Stomach (tissue), 8 donors: ENCODE measurements at regions not wholly inside any gene's neighbourhood (a gene's known extent, or its start where the extent isn't known, plus 50 kb on each side); places are given as distances from the start of the nearest gene placed in this dataset.

ENCODE experiments used
- DNase-seq, 2 donors: peaks; one replicate each; pipeline versions ENCODE4 v3.0.0 to v3.0.0-alpha.2; 2013 to 2019
- H3K27ac ChIP-seq, 5 donors: fragments of 200-600 bp in 4 of 5; sonication (generic) in 4 of 5; one replicate each; pipeline ENCODE4 v1.5.1; 2013 to 2019; ENCODE audit warnings: mild to moderate bottlenecking in 1 of 5, moderate library complexity in 1 of 5
- H3K27me3 ChIP-seq, 3 donors: fragments of 200-600 bp; sonication (generic); one replicate each; pipeline ENCODE4 v1.5.1; 2017 to 2019; ENCODE audit warnings: mixed run types in 1 of 3
- H3K36me3 ChIP-seq, 4 donors: fragments of 200-600 bp; sonication (generic); 1 replicate in 3 of 4; 2 replicates in 1 of 4; pipeline ENCODE4 v1.5.1; 2016 to 2019
- H3K4me1 ChIP-seq, 4 donors: fragments of 200-600 bp; sonication (generic); one replicate each; pipeline ENCODE4 v1.5.1; 2016 to 2019
- H3K4me3 ChIP-seq, 4 donors: fragments of 200-600 bp; sonication (generic) in 3 of 4; one replicate each; pipeline ENCODE4 v1.5.1; 2016 to 2019; ENCODE audit warnings: mild to moderate bottlenecking in 1 of 4
- H3K9me3 ChIP-seq, 4 donors: fragments of 200-600 bp; sonication (generic); one replicate each; pipeline ENCODE4 v1.5.1; 2016 to 2019
- EP300 ChIP-seq: sonication (generic); formaldehyde crosslinking; IDR thresholded peaks from one replicate; pipeline ENCODE4 v1.6.1; 2017; ENCODE audit warnings: antibody characterized with exemption
- POLR2A ChIP-seq, 4 donors: fragments of 450-650 bp; IDR thresholded peaks; one replicate each; pipeline ENCODE4 v1.6.1; 2016; ENCODE audit warnings: antibody characterized with exemption in 4 of 4, control low read depth in 2 of 4, mild to moderate bottlenecking in 1 of 4, moderate library complexity in 1 of 4
- POLR2AphosphoS5 ChIP-seq, 3 donors: sonication (generic); formaldehyde crosslinking; IDR thresholded peaks; one replicate each; pipeline ENCODE4 v1.6.1; 2016; ENCODE audit warnings: antibody characterized with exemption in 3 of 3
- WGBS, 5 donors: extraction: QIAGEN DNeasy Blood & Tissue Kit in 3 of 5; methylation state at CpG; one replicate each; pipeline versions ENCODE4 v1.1.5 to v1.1.7; 2013 to 2018; 5-methylcytosine and 5-hydroxymethylcytosine counted together
- intact Hi-C: fragments of 100-400 bp; cut with DNase I; formaldehyde crosslinking; loops from one replicate; pipeline ENCODE4 v1.15.1; 2023; ENCODE audit warnings: low total_unique reads
- TF ChIP-seq, protein P1 (sequence below), 7 experiments: fragments of 450-650 bp in 4 of 7; fragments of 200-600 bp in 3 of 7; sonication (generic) in 3 of 7; IDR thresholded peaks; one replicate each; pipeline ENCODE4 v1.5.1; 2016 to 2019; ENCODE audit warnings: antibody characterized with exemption in 7 of 7, control low read depth in 2 of 7, mild to moderate bottlenecking in 1 of 7
- donor health status: healthy with polysubstance abuse.
- donor health status: Bipolar disorder and iron deficiency.
- donor health status: healthy.

DNA sequence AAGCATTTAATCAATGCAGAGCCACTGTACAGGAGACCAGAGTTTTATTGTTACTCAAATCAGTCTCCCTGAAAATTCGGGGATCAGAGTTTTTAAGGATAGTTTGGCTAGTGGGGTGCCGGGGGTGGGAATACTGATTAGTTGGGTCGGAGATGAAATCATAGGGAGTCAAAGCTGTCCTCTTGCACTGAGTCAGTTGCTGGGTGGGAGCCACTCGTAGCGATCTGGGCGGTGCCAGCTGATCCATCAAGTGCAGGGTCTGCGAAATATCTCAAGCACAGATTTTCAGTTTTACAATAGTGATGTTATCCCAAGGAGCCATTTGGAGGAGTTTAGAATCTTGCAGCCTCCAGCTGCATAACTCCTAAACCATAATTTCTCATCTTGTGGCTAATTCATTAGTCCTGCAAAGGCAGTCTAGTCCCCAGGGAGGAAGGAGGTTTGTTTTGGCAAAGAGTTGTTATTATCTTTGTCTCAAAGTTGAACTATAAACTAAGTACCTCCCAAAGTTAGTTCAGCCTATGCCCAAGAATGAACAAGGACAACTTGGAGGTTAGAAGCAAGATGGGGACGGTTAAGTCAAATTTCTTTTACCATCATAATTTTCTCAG lies 169.4 kb upstream of the PLEKHG7 start:
- no peaks in the 10 kb centered on the region for H3K27me3 ChIP-seq
- TF ChIP-seq POLR2A (IDR thresholded peaks at IDR 0.05) (no peak), EP300 (no peak), POLR2AphosphoS5 (IDR thresholded peaks at IDR 0.05) (no peak)
- TF ChIP-seq, protein P1, sequence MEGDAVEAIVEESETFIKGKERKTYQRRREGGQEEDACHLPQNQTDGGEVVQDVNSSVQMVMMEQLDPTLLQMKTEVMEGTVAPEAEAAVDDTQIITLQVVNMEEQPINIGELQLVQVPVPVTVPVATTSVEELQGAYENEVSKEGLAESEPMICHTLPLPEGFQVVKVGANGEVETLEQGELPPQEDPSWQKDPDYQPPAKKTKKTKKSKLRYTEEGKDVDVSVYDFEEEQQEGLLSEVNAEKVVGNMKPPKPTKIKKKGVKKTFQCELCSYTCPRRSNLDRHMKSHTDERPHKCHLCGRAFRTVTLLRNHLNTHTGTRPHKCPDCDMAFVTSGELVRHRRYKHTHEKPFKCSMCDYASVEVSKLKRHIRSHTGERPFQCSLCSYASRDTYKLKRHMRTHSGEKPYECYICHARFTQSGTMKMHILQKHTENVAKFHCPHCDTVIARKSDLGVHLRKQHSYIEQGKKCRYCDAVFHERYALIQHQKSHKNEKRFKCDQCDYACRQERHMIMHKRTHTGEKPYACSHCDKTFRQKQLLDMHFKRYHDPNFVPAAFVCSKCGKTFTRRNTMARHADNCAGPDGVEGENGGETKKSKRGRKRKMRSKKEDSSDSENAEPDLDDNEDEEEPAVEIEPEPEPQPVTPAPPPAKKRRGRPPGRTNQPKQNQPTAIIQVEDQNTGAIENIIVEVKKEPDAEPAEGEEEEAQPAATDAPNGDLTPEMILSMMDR (IDR thresholded peaks at IDR 0.05), result no peak
- WGBS, 5 donors, result 82 to 92% (median 89%) methylated on average over 8 of the region's 8 CpGs
- H3K4me3 ChIP-seq, result no peak overlapping the region
- DNase-seq, result no peak
- no peak overlapping the region for H3K27ac ChIP-seq
- intact Hi-C loops, result no loop called here
- peaks cover 0 to 7% (median under 1%) of the 10 kb centered on the region in 4 donors for H3K4me1 ChIP-seq
- no peaks in the 10 kb centered on the region for H3K9me3 ChIP-seq
- no peaks in the 10 kb centered on the region for H3K36me3 ChIP-seq

DNA sequence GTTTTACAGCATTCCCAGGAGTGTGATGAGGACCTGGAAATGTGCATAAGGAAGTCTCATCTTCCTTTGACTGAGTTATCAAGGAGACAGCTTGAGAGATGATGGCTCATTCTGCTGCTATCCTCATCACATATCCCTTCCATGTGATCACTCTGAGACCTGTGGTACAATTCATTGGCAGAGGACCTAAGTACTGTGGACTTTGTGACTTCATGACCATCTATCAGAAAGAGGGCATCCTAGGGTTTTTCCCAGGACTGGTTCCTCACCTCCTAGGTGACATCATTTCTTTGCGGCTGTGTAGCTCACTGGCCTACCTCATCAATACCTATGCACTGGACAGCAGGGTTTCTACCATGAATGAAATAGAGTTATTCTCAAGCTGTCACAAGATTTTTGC lies 172.1 kb upstream of the PLEKHG7 start:
- Histone ChIP-seq H3K4me3 (no peak overlapping the region), H3K9me3 (no peaks in the 10 kb centered on the region), H3K4me1 (no peaks in the 10 kb centered on the region), H3K36me3 (no peaks in the 10 kb centered on the region), H3K27me3 (no peaks in the 10 kb centered on the region), H3K27ac (no peak overlapping the region)
- no peak for DNase-seq
- no peak for TF ChIP-seq POLR2AphosphoS5 (IDR thresholded peaks at IDR 0.05)
- TF ChIP-seq POLR2A (IDR thresholded peaks at IDR 0.05), result no peak
- TF ChIP-seq, protein P1 (IDR thresholded peaks at IDR 0.05), result no peak
- no peak for TF ChIP-seq EP300
- WGBS, 5 donors, result 79 to 88% (median 83%) methylated on average over 1 of the region's 1 CpG
- intact Hi-C loops, result no loop called here

DNA sequence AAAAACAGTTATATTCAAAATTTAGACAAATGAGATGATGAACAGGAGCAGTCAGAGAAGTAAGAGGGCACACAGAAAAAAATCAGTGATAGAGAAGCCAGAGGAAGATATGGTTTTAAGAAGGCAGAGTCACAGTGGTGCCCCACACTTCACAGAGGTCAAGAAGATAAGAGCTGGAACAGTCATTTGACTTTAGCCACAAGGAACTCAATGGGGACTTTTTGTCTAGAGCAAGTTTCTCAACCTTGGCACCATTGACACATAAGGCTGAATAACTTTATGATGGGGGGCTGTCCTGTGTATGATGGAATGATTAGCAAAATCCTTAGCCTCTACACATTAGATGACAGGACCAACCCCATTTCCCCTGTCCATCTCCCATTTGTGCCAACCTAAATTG lies 172.8 kb upstream of the PLEKHG7 start:
- Histone ChIP-seq H3K27ac (no peak overlapping the region), H3K4me1 (no peaks in the 10 kb centered on the region), H3K4me3 (no peak overlapping the region), H3K36me3 (no peaks in the 10 kb centered on the region), H3K27me3 (no peaks in the 10 kb centered on the region), H3K9me3 (no peaks in the 10 kb centered on the region)
- no peak for TF ChIP-seq POLR2AphosphoS5 (IDR thresholded peaks at IDR 0.05)
- TF ChIP-seq POLR2A (IDR thresholded peaks at IDR 0.05), result no peak
- TF ChIP-seq EP300, result no peak
- TF ChIP-seq, protein P1 (IDR thresholded peaks at IDR 0.05), result no peak
- DNase-seq, result no peak
- intact Hi-C loops, result no loop called here

- intact Hi-C loops, result no loop called here
- TF ChIP-seq EP300 (no peak), POLR2A (IDR thresholded peaks at IDR 0.05) (no peak), POLR2AphosphoS5 (IDR thresholded peaks at IDR 0.05) (no peak)
- TF ChIP-seq, protein P1 (IDR thresholded peaks at IDR 0.05), result no peak
- no peak overlapping the region for H3K27ac ChIP-seq
- WGBS, 5 donors, result 84 to 89% (median 86%) methylated on average over 3 of the region's 3 CpGs
- H3K27me3 ChIP-seq, result no peaks in the 10 kb centered on the region
- H3K36me3 ChIP-seq, result no peaks in the 10 kb centered on the region
- no peak for DNase-seq
- H3K4me3 ChIP-seq, result no peak overlapping the region
- no peaks in the 10 kb centered on the region for H3K9me3 ChIP-seq
- H3K4me1 ChIP-seq, result no peaks in the 10 kb centered on the region
Observed at GRCh38 chr12:92528586-92528985, 174.2 kb upstream of the PLEKHG7 start.
